Trophoblast cell (in vitro differentiated cells and primary cell): ENCODE measurements at regions not wholly inside any gene's neighbourhood (a gene's known extent, or its start where the extent isn't known, plus 50 kb on each side); places are given as distances from the start of the nearest gene placed in this dataset.

Source experiments
- DNase-seq, 2 donors: peaks; one replicate each; pipeline ENCODE4 v3.0.0-alpha.2; 2016
- H2AFZ ChIP-seq: 2 replicates; pipeline ENCODE4 v1.6.1; 2013; ENCODE audit warnings: low read length, moderate library complexity, mild to moderate bottlenecking; ENCODE audit not compliant: insufficient read depth, poor library complexity
- H2AK5ac ChIP-seq: 2 replicates; pipeline ENCODE4 v1.6.1; 2013; ENCODE audit warnings: mild to moderate bottlenecking, low read length
- H2BK120ac ChIP-seq: 2 replicates; pipeline ENCODE4 v1.6.1; 2013; ENCODE audit warnings: low read length, mild to moderate bottlenecking, moderate library complexity; ENCODE audit not compliant: insufficient read depth, poor library complexity
- H2BK12ac ChIP-seq: 2 replicates; pipeline ENCODE4 v1.6.1; 2013; ENCODE audit warnings: mild to moderate bottlenecking, low read length, moderate library complexity
- H2BK5ac ChIP-seq: 2 replicates; pipeline ENCODE4 v1.6.1; 2013; ENCODE audit warnings: low read length, low read depth, moderate library complexity, mild to moderate bottlenecking; ENCODE audit not compliant: poor library complexity
- H3K14ac ChIP-seq: 2 replicates; pipeline ENCODE4 v1.6.1; 2013; ENCODE audit warnings: mild to moderate bottlenecking, low read length
- H3K18ac ChIP-seq: 2 replicates; pipeline ENCODE4 v1.6.1; 2013; ENCODE audit warnings: mild to moderate bottlenecking, low read length
- H3K23ac ChIP-seq: 2 replicates; pipeline ENCODE4 v1.6.1; 2013; ENCODE audit warnings: low read length
- H3K27ac ChIP-seq: 2 replicates; pipeline ENCODE4 v1.5.1; 2013; ENCODE audit warnings: low read depth, mild to moderate bottlenecking, inconsistent platforms, low read length, moderate library complexity
- H3K27me3 ChIP-seq: 2 replicates; pipeline ENCODE4 v1.6.1; 2013; ENCODE audit warnings: inconsistent platforms, mild to moderate bottlenecking, low read length, moderate library complexity; ENCODE audit not compliant: insufficient read depth
- H3K36me3 ChIP-seq, 2 experiments: 1 replicate in 1 of 2; 2 replicates in 1 of 2; pipeline ENCODE4 v1.6.1; 2013; ENCODE audit warnings: low read length in 2 of 2, mild to moderate bottlenecking in 2 of 2, moderate library complexity in 1 of 2; ENCODE audit not compliant: insufficient read depth in 2 of 2, control insufficient read depth in 1 of 2
- H3K4ac ChIP-seq: 2 replicates; pipeline ENCODE4 v1.6.1; 2013; ENCODE audit warnings: low read depth, mild to moderate bottlenecking, low read length, moderate library complexity
- H3K4me1 ChIP-seq, 2 experiments: 1 replicate in 1 of 2; 2 replicates in 1 of 2; pipeline ENCODE4 v1.6.1; 2013; ENCODE audit warnings: low read length in 2 of 2, mild to moderate bottlenecking in 2 of 2, moderate library complexity in 1 of 2; ENCODE audit not compliant: insufficient read depth in 2 of 2, control insufficient read depth in 1 of 2
- H3K4me2 ChIP-seq: 2 replicates; pipeline ENCODE4 v1.6.1; 2013; ENCODE audit warnings: inconsistent platforms, mild to moderate bottlenecking, low read length, moderate library complexity
- H3K4me3 ChIP-seq: 2 replicates; pipeline ENCODE4 v1.5.1; 2013; ENCODE audit warnings: mild to moderate bottlenecking, low read depth, low read length, inconsistent platforms
- H3K79me1 ChIP-seq: one replicate; pipeline ENCODE4 v1.6.1; 2013; ENCODE audit warnings: low read length
- H3K79me2 ChIP-seq: 2 replicates; pipeline ENCODE4 v1.6.1; 2013; ENCODE audit warnings: low read length, mild to moderate bottlenecking; ENCODE audit not compliant: control insufficient read depth, insufficient read depth, poor library complexity
- H3K9ac ChIP-seq: 2 replicates; pipeline ENCODE4 v1.6.1; 2013; ENCODE audit warnings: mild to moderate bottlenecking, low read length
- H3K9me3 ChIP-seq: 2 replicates; pipeline ENCODE4 v1.6.1; 2013; ENCODE audit warnings: low read depth, mild to moderate bottlenecking, control low read depth, inconsistent platforms, low read length; ENCODE audit not compliant: insufficient read depth
- H4K12ac ChIP-seq: 2 replicates; pipeline ENCODE4 v1.6.1; 2013; ENCODE audit warnings: low read depth, mild to moderate bottlenecking, low read length, moderate library complexity
- H4K8ac ChIP-seq: 2 replicates; pipeline ENCODE4 v1.6.1; 2013; ENCODE audit warnings: low read depth, mild to moderate bottlenecking, low read length, moderate library complexity
- H4K91ac ChIP-seq: one replicate; pipeline ENCODE4 v1.6.1; 2013; ENCODE audit warnings: low read depth, mild to moderate bottlenecking, low read length, moderate library complexity
- WGBS: extraction: QIAGEN DNeasy Blood & Tissue Kit; methylation state at CpG from one replicate; pipeline ENCODE4 v1.1.7; 2013; ENCODE audit warnings: missing lambda C conversion rate; ENCODE audit not compliant: insufficient read length, insufficient coverage; ENCODE audit errors: extremely low coverage; 5-methylcytosine and 5-hydroxymethylcytosine counted together

DNA sequence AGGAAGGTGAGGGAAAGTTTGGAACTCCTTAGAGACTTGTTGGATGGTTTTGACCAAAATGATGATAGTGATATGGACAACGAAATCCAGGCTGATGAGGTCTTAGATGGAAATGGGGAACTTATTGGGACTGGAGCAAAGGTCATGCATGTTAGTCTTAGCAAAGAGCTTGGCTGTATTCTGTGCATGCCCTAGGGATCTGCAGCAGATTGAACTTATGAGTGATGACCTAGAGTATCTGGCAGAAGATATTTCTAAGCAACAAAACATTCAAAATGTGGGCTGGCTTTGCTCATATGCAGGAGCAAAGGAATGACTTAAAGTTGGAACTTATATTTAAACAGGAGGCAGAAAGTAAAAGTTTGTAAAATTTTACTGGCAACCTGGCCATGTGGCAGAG lies 489.3 kb upstream of the DIPK2B start:
- Histone ChIP-seq H3K27me3 (no peaks in the 10 kb centered on the region), H3K4me3 (no peak overlapping the region), H2BK5ac (no peak overlapping the region), H3K4ac (no peak overlapping the region), H3K4me1 (no peaks in the 10 kb centered on the region), H4K91ac (no peak overlapping the region), H3K23ac (no peak overlapping the region), H3K14ac (no peak overlapping the region), H2BK120ac (no peak overlapping the region), H4K8ac (no peak overlapping the region), H3K79me2 (no peaks in the 10 kb centered on the region), H3K18ac (no peak overlapping the region), H3K27ac (no peak overlapping the region), H3K9me3 (no peaks in the 10 kb centered on the region), H4K12ac (no peak overlapping the region), H2AK5ac (no peak overlapping the region), H3K79me1 (no peaks in the 10 kb centered on the region), H3K4me2 (no peak overlapping the region), H3K36me3 (no peaks in the 10 kb centered on the region), H2BK12ac (no peak overlapping the region), H2AFZ (no peak overlapping the region), H3K9ac (no peak overlapping the region)
- DNase-seq, result no peak
- no CpG with 5 or more reads among the region's 1 CpG for WGBS

DNA sequence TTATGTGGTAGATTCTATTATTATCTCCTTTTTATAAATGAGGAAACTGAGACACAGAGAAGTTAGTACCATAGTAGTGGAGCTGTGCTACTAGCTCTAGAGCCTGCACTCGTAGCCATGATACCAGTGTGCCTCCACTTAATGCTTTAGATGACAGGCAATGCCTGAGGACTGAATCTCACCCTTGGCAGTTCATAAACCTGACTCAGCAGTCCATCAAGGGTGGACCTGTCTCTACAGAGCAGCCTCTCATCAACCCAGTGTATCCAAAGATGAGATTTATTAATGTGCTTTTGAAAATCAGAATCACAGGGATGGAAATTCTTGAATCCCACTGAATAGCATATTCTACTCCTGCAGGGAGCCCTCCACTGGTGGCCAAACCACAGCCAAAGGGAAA lies 483.2 kb upstream of the DIPK2B start:
- no peak overlapping the region for H2BK120ac ChIP-seq
- H4K12ac ChIP-seq, result no peak overlapping the region
- no peak overlapping the region for H4K91ac ChIP-seq
- no peak overlapping the region for H3K23ac ChIP-seq
- H4K8ac ChIP-seq, result no peak overlapping the region
- no peaks in the 10 kb centered on the region for H3K36me3 ChIP-seq
- no peak overlapping the region for H2AFZ ChIP-seq
- DNase-seq, result no peak
- no peaks in the 10 kb centered on the region for H3K79me1 ChIP-seq
- no peaks in the 10 kb centered on the region for H3K79me2 ChIP-seq
- H3K14ac ChIP-seq, result no peak overlapping the region
- H2BK12ac ChIP-seq, result no peak overlapping the region
- no peak overlapping the region for H3K27ac ChIP-seq
- H2BK5ac ChIP-seq, result no peak overlapping the region
- H2AK5ac ChIP-seq, result no peak overlapping the region
- no peaks in the 10 kb centered on the region for H3K9me3 ChIP-seq
- H3K4me3 ChIP-seq, result no peak overlapping the region
- H3K9ac ChIP-seq, result no peak overlapping the region
- H3K18ac ChIP-seq, result no peak overlapping the region
- H3K4me1 ChIP-seq, result no peaks in the 10 kb centered on the region
- no CpG with 5 or more reads among the region's 1 CpG for WGBS
- no peak overlapping the region for H3K4ac ChIP-seq
- H3K27me3 ChIP-seq, result no peaks in the 10 kb centered on the region
- H3K4me2 ChIP-seq, result no peak overlapping the region

DNA sequence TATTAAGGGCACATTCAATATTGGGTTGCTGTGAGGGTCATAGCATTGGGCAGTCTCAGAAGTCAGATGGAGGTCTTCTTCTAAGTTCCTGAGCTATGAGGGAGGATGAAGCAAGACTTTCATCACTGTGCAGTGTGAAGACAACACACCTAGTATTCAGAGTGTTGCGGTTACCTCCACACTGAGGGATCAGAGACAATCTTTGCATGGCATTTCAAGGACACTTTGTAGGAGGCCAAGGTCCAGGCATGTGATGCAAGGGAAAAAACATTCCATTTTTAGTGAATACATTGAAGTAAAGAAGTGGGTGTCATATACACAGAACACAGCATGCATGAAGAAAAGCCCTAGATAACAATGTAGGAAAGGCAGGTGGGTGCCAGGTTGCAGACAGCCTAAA lies 481.2 kb upstream of the DIPK2B start:
- Histone ChIP-seq H3K4me3 (no peak overlapping the region), H3K14ac (no peak overlapping the region), H3K9me3 (no peaks in the 10 kb centered on the region), H2BK12ac (no peak overlapping the region), H3K36me3 (no peaks in the 10 kb centered on the region), H3K79me1 (no peaks in the 10 kb centered on the region), H3K4me1 (no peaks in the 10 kb centered on the region), H2BK120ac (no peak overlapping the region), H4K8ac (no peak overlapping the region), H2AFZ (no peak overlapping the region), H3K18ac (no peak overlapping the region), H2BK5ac (no peak overlapping the region), H3K4me2 (no peak overlapping the region), H3K27me3 (no peaks in the 10 kb centered on the region), H4K12ac (no peak overlapping the region), H3K4ac (no peak overlapping the region), H3K27ac (no peak overlapping the region), H4K91ac (no peak overlapping the region), H3K23ac (no peak overlapping the region), H2AK5ac (no peak overlapping the region), H3K79me2 (no peaks in the 10 kb centered on the region), H3K9ac (no peak overlapping the region)
- WGBS, result no CpG with 5 or more reads among the region's 1 CpG
- no peak for DNase-seq

DNA sequence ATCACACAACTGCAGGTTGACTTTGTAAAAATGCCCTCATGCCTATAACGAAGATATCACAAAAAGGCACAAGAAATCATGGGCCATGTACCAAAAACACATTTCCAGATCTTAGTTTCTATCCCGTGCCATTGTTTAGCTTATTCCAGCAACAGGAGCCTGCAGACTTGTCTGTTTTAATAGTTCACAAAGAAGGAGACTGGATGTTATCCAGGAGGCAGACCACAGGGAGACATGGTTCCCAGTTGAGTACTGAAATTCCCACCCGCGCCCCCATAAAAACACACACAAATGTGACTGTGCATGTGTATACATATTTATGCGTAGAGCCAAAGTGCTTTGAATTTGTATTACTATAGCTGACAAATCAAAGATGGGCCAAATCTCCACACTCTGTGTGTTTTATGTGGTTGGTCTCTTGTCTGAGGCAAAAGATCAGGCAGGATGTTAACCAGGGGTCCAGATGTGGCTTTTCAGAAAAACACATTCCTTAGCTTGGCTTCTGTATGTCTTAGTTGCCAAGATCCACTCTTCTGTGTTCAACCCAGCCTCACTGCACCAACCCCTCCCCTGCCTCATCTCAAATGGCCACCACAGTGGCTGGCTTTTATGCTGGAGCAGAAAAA lies 469.2 kb upstream of the DIPK2B start:
- WGBS, result no CpG with 5 or more reads among the region's 5 CpGs
- Histone ChIP-seq H3K4me1 (no peaks in the 10 kb centered on the region), H2AFZ (no peak overlapping the region), H3K18ac (no peak overlapping the region), H3K79me1 (no peaks in the 10 kb centered on the region), H3K79me2 (no peaks in the 10 kb centered on the region), H3K9ac (no peak overlapping the region), H4K91ac (no peak overlapping the region), H2BK12ac (no peak overlapping the region), H3K4ac (no peak overlapping the region), H3K9me3 (no peaks in the 10 kb centered on the region), H3K27me3 (no peaks in the 10 kb centered on the region), H3K14ac (no peak overlapping the region), H3K36me3 (no peaks in the 10 kb centered on the region), H3K4me3 (no peak overlapping the region), H4K8ac (no peak overlapping the region), H3K23ac (no peak overlapping the region), H3K4me2 (no peak overlapping the region), H3K27ac (no peak overlapping the region), H2AK5ac (no peak overlapping the region), H4K12ac (no peak overlapping the region), H2BK120ac (no peak overlapping the region), H2BK5ac (no peak overlapping the region)
- DNase-seq, result no peak
